ENCODE measurements at regions not wholly inside any gene's neighbourhood (a gene's known extent, or its start where the extent isn't known, plus 50 kb on each side); places are given as distances from the start of the nearest gene placed in this dataset.
"Not testable (repeated sequence)": the region's sequence is repeated elsewhere in the genome, so short reads cannot be mapped to it uniquely, and the experiment has no call there.

DNA sequence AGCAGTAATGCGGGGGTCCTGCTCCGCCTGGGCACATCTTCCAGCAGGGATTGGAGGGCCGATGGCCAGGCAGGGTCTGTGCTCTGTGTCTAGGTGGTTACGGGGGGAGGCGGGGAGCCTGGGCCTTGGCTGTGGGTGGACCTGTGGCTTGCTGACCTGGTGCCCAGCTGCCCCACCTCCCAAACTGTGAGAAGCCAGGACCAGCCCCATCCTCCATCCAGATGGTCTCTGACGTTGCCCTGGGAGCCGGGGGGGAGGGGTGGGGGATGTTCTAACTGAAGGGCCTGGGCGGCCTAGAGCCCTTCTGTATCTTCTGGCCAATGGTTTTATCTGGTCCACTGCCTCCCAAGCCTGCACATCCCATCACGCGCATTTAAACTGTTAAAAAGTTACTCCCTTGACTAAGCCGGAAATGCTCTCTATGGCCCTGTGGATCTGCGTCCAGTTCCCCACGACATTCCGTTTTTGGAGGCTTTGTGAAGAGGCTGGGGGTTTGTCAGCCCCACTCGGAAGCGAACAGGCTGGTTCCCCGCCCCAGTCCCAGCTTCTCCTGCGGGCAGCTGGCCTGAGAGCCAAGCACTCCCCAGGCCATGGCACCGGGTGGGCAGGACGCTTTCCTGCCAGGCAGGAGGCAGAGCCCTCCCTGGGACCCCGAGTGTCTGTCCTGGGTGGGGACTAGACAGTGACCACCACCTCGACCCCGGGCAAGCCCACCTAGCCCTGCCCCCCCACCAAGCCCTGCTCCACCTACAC, 143.6 kb downstream of the IGLL1 start:
- H3K4me1 ChIP-seq (ENCODE audit: control insufficient read depth, insufficient read depth, low read length); H3K4me3 ChIP-seq (ENCODE audit: low read length); H3K9me3 ChIP-seq (ENCODE audit: control insufficient read depth, insufficient read depth, low read length); H3K27me3 ChIP-seq (ENCODE audit: control insufficient read depth, insufficient read depth, low read length); H3K36me3 ChIP-seq (ENCODE audit: control insufficient read depth, insufficient read depth, low read length); H3K27ac ChIP-seq (ENCODE audit: low read length); DNase-seq (ENCODE audit: low read depth, low spot score): not testable (repeated sequence)
- no CpG with 5 or more reads among the region's 23 CpGs for WGBS (ENCODE audit: insufficient coverage, insufficient read length)

GRCh38 chr22:23435186-23435585, 144.9 kb downstream of the IGLL1 start:
- DNase-seq (ENCODE audit: low read depth, low spot score); H3K36me3 ChIP-seq (ENCODE audit: control insufficient read depth, insufficient read depth, low read length); H3K4me3 ChIP-seq (ENCODE audit: low read length); H3K27me3 ChIP-seq (ENCODE audit: control insufficient read depth, insufficient read depth, low read length); H3K4me1 ChIP-seq (ENCODE audit: control insufficient read depth, insufficient read depth, low read length); H3K27ac ChIP-seq (ENCODE audit: low read length); H3K9me3 ChIP-seq (ENCODE audit: control insufficient read depth, insufficient read depth, low read length): not testable (repeated sequence)
- no CpG with 5 or more reads among the region's 16 CpGs for WGBS (ENCODE audit: insufficient coverage, insufficient read length)

- not testable (repeated sequence) for H3K9me3 ChIP-seq (ENCODE audit: control insufficient read depth, insufficient read depth, low read length); DNase-seq (ENCODE audit: low read depth, low spot score); H3K36me3 ChIP-seq (ENCODE audit: control insufficient read depth, insufficient read depth, low read length); H3K4me1 ChIP-seq (ENCODE audit: control insufficient read depth, insufficient read depth, low read length); H3K27ac ChIP-seq (ENCODE audit: low read length); H3K27me3 ChIP-seq (ENCODE audit: control insufficient read depth, insufficient read depth, low read length); H3K4me3 ChIP-seq (ENCODE audit: low read length)
- WGBS (ENCODE audit: insufficient coverage, insufficient read length) = no CpG with 5 or more reads among the region's 29 CpGs
Measured at GRCh38 chr22:23434198-23434830, 145.8 kb downstream of the IGLL1 start.

- H3K4me3 ChIP-seq (ENCODE audit: low read length) = not testable (repeated sequence)
Measured at GRCh38 chr22:23433127-23434005, 146.7 kb downstream of the IGLL1 start.

GRCh38 chr22:23432719-23433118, 147.4 kb downstream of the IGLL1 start:
- not testable (repeated sequence) for H3K4me3 ChIP-seq (ENCODE audit: low read length); H3K9me3 ChIP-seq (ENCODE audit: control insufficient read depth, insufficient read depth, low read length); H3K4me1 ChIP-seq (ENCODE audit: control insufficient read depth, insufficient read depth, low read length); H3K27me3 ChIP-seq (ENCODE audit: control insufficient read depth, insufficient read depth, low read length); H3K36me3 ChIP-seq (ENCODE audit: control insufficient read depth, insufficient read depth, low read length); H3K27ac ChIP-seq (ENCODE audit: low read length); DNase-seq (ENCODE audit: low read depth, low spot score)
- no CpG with 5 or more reads among the region's 10 CpGs for WGBS (ENCODE audit: insufficient coverage, insufficient read length)

More at GRCh38 chr22:23433127-23434005, 146.7 kb downstream of the IGLL1 start:
- H3K27ac ChIP-seq (ENCODE audit: low read length); DNase-seq (ENCODE audit: low read depth, low spot score); H3K27me3 ChIP-seq (ENCODE audit: control insufficient read depth, insufficient read depth, low read length); H3K4me1 ChIP-seq (ENCODE audit: control insufficient read depth, insufficient read depth, low read length); H3K9me3 ChIP-seq (ENCODE audit: control insufficient read depth, insufficient read depth, low read length); H3K36me3 ChIP-seq (ENCODE audit: control insufficient read depth, insufficient read depth, low read length): not testable (repeated sequence)
- no CpG with 5 or more reads among the region's 35 CpGs for WGBS (ENCODE audit: insufficient coverage, insufficient read length)

DNA sequence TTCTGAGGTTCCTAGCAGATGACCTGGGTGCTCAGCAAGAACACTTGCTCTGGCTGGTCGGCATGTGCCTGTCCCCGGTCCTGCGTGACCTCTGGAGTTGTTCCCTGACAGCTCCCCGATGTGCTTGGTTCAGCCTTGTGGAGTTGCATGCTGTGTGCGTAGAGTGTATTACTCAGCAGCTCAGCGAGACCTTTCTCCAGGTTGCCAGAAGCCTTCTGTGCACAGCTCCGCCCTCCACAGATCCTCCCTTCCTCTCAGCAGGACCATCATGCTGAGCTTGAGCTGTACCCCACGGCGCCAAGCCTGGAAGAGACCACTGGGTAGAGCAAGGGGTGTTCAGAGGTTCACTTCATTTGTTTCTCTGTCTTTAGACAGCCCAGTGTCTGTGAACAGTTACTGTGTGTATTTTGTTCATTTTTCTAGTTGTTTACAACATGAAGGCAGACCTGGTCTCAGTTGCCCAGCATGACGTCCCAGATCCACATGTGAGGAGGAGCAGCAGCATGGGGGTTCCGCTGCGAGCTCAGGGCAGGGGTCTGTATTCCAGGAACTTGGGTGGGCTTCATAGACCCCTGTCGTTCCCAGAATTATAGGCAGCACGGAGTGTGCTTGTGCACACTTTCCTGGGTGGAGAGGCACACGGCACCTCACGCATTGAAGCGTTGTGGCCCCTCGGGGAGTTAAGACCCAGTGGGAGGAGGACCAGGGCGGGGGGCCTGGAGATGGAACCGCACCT, 148.6 kb downstream of the IGLL1 start:
- peaks cover 6% of the 10 kb centered on the region for H3K4me1 ChIP-seq (ENCODE audit: control insufficient read depth, insufficient read depth, low read length)
- no peak overlapping the region for H3K4me3 ChIP-seq (ENCODE audit: low read length)
- no CpG with 5 or more reads among the region's 20 CpGs for WGBS (ENCODE audit: insufficient coverage, insufficient read length)
- no peaks in the 10 kb centered on the region for H3K27me3 ChIP-seq (ENCODE audit: control insufficient read depth, insufficient read depth, low read length)
- no peaks in the 10 kb centered on the region for H3K9me3 ChIP-seq (ENCODE audit: control insufficient read depth, insufficient read depth, low read length)
- no peak for DNase-seq (ENCODE audit: low read depth, low spot score)
- H3K36me3 ChIP-seq (ENCODE audit: control insufficient read depth, insufficient read depth, low read length) = no peaks in the 10 kb centered on the region
- H3K27ac ChIP-seq (ENCODE audit: low read length) = no peak overlapping the region

DNA sequence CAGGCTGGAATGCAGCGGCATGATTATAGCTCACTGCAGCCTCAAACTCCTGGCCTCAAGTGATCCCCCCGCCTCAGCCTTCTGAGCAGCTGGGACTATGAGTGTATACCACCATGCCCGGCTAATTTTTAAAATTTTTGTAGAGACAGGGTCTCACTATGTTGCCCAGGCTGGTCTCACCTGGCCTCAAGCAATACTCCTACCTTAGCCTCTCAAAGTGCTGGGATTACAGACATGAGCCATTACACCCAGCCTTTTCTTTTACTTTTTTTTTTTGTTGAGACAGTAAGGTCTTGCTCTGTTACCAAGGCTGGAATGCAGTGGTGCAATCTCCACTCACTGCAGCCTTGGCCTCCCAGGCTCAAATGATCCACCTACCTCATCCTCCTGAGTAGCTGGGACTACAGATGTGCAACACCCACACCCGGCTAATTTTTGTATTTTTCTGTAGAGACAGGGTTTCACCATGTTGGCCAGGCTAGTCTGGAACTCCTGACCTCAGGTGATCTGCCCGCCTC, 155.5 kb downstream of the IGLL1 start:
- no CpG with 5 or more reads among the region's 5 CpGs for WGBS (ENCODE audit: insufficient coverage, insufficient read length)
- not testable (repeated sequence) for H3K4me1 ChIP-seq (ENCODE audit: control insufficient read depth, insufficient read depth, low read length); DNase-seq (ENCODE audit: low read depth, low spot score); H3K27me3 ChIP-seq (ENCODE audit: control insufficient read depth, insufficient read depth, low read length); H3K27ac ChIP-seq (ENCODE audit: low read length); H3K36me3 ChIP-seq (ENCODE audit: control insufficient read depth, insufficient read depth, low read length); H3K9me3 ChIP-seq (ENCODE audit: control insufficient read depth, insufficient read depth, low read length); H3K4me3 ChIP-seq (ENCODE audit: low read length)

GRCh38 chr22:23424031-23424430, 156.1 kb downstream of the IGLL1 start:
- no peaks in the 10 kb centered on the region for H3K4me1 ChIP-seq (ENCODE audit: control insufficient read depth, insufficient read depth, low read length)
- DNase-seq (ENCODE audit: low read depth, low spot score) = no peak
- no peak overlapping the region for H3K27ac ChIP-seq (ENCODE audit: low read length)
- WGBS (ENCODE audit: insufficient coverage, insufficient read length) = no CpG with 5 or more reads among the region's 7 CpGs
- H3K9me3 ChIP-seq (ENCODE audit: control insufficient read depth, insufficient read depth, low read length) = no peaks in the 10 kb centered on the region
- no peak overlapping the region for H3K4me3 ChIP-seq (ENCODE audit: low read length)
- no peaks in the 10 kb centered on the region for H3K36me3 ChIP-seq (ENCODE audit: control insufficient read depth, insufficient read depth, low read length)
- no peaks in the 10 kb centered on the region for H3K27me3 ChIP-seq (ENCODE audit: control insufficient read depth, insufficient read depth, low read length)

GRCh38 chr22:23422281-23422680, 157.8 kb downstream of the IGLL1 start:
- H3K9me3 ChIP-seq (ENCODE audit: control insufficient read depth, insufficient read depth, low read length); H3K27me3 ChIP-seq (ENCODE audit: control insufficient read depth, insufficient read depth, low read length); H3K27ac ChIP-seq (ENCODE audit: low read length); H3K36me3 ChIP-seq (ENCODE audit: control insufficient read depth, insufficient read depth, low read length); DNase-seq (ENCODE audit: low read depth, low spot score); H3K4me1 ChIP-seq (ENCODE audit: control insufficient read depth, insufficient read depth, low read length); H3K4me3 ChIP-seq (ENCODE audit: low read length): not testable (repeated sequence)
- WGBS (ENCODE audit: insufficient coverage, insufficient read length) = no CpG with 5 or more reads among the region's 4 CpGs

DNA sequence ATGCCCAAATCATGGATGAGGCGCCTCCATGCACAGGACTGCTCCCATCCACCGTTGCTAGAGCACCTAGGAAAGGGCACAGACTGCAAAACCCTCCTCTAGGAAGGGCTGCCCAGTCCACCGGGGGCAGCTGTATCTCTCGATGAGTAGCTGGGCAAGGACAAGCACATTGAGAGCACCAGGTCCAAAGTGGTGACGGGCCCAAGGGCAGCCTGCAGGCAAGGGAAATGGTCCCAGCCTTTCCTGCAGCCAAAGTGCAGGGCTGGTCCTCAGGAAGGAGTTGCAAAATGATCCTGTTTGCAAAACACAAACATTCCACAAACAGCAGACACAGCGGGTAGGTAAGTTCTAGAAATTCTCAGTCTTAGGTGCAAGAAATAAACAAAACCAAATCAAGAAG, 158.8 kb downstream of the IGLL1 start:
- WGBS (ENCODE audit: insufficient coverage, insufficient read length) = no CpG with 5 or more reads among the region's 6 CpGs
- not testable (repeated sequence) for DNase-seq (ENCODE audit: low read depth, low spot score); H3K9me3 ChIP-seq (ENCODE audit: control insufficient read depth, insufficient read depth, low read length); H3K36me3 ChIP-seq (ENCODE audit: control insufficient read depth, insufficient read depth, low read length); H3K27ac ChIP-seq (ENCODE audit: low read length); H3K4me1 ChIP-seq (ENCODE audit: control insufficient read depth, insufficient read depth, low read length); H3K4me3 ChIP-seq (ENCODE audit: low read length); H3K27me3 ChIP-seq (ENCODE audit: control insufficient read depth, insufficient read depth, low read length)

Data from iPS DF 6.9 (cell line).